ENCODE measurements at regions not wholly inside any gene's neighbourhood (a gene's known extent, or its start where the extent isn't known, plus 50 kb on each side); places are given as distances from the start of the nearest gene placed in this dataset.
A peak's percentile ranks its signal among the peaks of the same experiment; 100 is the strongest.
"Not testable (repeated sequence)": the region's sequence is repeated elsewhere in the genome, so short reads cannot be mapped to it uniquely, and the experiment has no call there.

DNA sequence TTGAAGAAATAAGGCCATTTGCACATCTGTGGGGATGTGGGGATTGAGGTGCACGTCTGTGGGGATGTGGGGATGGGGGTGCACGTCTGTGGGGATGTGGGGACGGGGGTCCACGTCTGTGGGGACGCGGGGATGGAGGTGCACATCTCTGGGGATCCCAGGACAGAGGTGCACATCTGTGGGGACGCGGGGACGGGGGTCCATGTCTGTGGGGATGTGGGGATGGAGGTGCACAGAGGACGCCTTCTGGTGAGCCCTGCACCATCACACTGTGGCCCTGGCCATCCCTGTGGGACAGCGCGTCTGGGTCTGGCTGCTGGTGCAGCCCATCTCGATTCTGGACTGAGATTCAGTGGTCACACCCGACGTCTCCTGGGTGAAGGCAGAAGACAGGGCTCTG lies 161.4 kb downstream of the LAT start:
- 93 to 95% methylated on average over 15 of the region's 15 CpGs for WGBS, 2 donors
- Histone ChIP-seq H3K4me1 (peaks cover 0 to 2% (median 0%) of the 10 kb centered on the region in 4 donors), H3K27ac (no peak overlapping the region), H3K4me3 (no peak overlapping the region), H3K36me3 (no peaks in the 10 kb centered on the region), H3K9me3 (no peaks in the 10 kb centered on the region), H3K27me3 (no peaks in the 10 kb centered on the region)
- TF ChIP-seq POLR2AphosphoS5 (IDR thresholded peaks at IDR 0.05) (no peak), EP300 (IDR thresholded peaks at IDR 0.05) (no peak), POLR2A (IDR thresholded peaks at IDR 0.05) (no peak)
- TF ChIP-seq, protein P1, sequence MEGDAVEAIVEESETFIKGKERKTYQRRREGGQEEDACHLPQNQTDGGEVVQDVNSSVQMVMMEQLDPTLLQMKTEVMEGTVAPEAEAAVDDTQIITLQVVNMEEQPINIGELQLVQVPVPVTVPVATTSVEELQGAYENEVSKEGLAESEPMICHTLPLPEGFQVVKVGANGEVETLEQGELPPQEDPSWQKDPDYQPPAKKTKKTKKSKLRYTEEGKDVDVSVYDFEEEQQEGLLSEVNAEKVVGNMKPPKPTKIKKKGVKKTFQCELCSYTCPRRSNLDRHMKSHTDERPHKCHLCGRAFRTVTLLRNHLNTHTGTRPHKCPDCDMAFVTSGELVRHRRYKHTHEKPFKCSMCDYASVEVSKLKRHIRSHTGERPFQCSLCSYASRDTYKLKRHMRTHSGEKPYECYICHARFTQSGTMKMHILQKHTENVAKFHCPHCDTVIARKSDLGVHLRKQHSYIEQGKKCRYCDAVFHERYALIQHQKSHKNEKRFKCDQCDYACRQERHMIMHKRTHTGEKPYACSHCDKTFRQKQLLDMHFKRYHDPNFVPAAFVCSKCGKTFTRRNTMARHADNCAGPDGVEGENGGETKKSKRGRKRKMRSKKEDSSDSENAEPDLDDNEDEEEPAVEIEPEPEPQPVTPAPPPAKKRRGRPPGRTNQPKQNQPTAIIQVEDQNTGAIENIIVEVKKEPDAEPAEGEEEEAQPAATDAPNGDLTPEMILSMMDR (IDR thresholded peaks at IDR 0.05) = no peak
- peak; percentile 51 for DNase-seq
- intact Hi-C loops (cut with DNase I) = no loop called here

- H3K4me1 ChIP-seq; H3K9me3 ChIP-seq; intact Hi-C loops (cut with DNase I); H3K4me3 ChIP-seq; H3K27me3 ChIP-seq; H3K36me3 ChIP-seq; H3K27ac ChIP-seq: not testable (repeated sequence)
- peak; percentile 41 for DNase-seq
- WGBS, 2 donors = 90 to 97% methylated on average over 15 of the region's 15 CpGs
Observed at GRCh38 chr16:29145486-29146225, 160.8 kb downstream of the LAT start.

GRCh38 chr16:29145086-29145485 lies 160.2 kb downstream of the LAT start:
- H3K27ac ChIP-seq; H3K4me3 ChIP-seq; H3K9me3 ChIP-seq; H3K36me3 ChIP-seq; H3K4me1 ChIP-seq; intact Hi-C loops (cut with DNase I); H3K27me3 ChIP-seq: not testable (repeated sequence)
- DNase-seq = peak; percentile 30
- whole genome bisulfite sequencing, 2 donors = 96 to 97% methylated on average over 12 of the region's 12 CpGs

- H3K36me3 ChIP-seq; H3K27ac ChIP-seq; H3K4me3 ChIP-seq; H3K9me3 ChIP-seq; H3K27me3 ChIP-seq; H3K4me1 ChIP-seq; intact Hi-C loops (cut with DNase I): not testable (repeated sequence)
- WGBS, 2 donors = 86 to 96% methylated on average over 15 of the region's 15 CpGs
- peak; percentile 54 for DNase-seq
Observed at GRCh38 chr16:29144669-29145062, 159.8 kb downstream of the LAT start.

DNA sequence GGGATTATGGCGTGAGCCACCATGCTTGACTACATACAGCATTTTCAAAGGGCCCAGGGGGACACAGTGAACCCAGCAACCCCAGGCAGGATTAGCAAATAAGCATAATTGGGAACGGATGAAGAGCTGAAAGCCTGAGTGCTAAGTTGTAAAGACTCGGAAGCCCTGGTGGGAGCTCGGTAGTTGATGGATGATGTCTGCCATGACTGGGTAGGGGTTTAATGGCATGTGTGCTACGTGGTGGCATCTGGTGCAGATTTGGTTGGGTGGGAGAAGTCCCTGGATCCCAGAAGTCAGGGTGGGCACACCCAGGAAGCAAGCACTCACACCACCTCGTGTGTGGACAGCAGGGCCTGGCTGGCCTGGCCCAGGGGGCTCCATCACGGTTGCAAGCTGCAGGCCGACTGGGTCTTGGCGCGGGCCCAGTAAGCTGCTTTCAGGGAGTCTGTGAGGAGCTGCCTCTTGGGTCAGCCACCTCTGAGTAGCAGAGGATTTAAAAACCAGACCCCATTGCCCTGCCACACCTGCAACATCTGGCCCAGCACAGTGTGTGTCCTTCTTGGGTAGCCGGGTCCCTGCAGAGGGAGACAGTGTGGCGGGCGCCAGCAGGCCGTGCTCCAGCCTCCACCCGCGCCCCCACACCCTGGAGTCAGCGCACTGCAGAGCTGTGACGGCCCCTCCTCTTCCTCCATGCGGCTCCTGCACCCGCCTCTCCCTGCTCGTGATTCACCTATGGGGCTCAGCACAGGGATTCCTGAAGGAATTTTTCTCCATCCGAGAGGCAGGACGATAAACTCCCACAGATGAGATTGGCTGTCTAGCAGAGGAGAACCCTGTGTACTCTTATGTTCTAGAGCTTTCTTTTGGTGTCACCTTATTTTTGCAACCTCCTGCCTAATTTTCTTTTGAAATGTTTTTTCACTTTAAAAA lies 159.2 kb downstream of the LAT start:
- H3K27me3 ChIP-seq; H3K36me3 ChIP-seq; intact Hi-C loops (cut with DNase I); H3K27ac ChIP-seq; H3K4me3 ChIP-seq; H3K9me3 ChIP-seq: not testable (repeated sequence)
- DNase-seq = peak; percentile 64
- 89 to 90% methylated on average over 21 to 22 of the region's 23 CpGs for WGBS, 2 donors
- peaks cover 0 to 10% (median 4%) of the 10 kb centered on the region in 4 donors for H3K4me1 ChIP-seq

DNA sequence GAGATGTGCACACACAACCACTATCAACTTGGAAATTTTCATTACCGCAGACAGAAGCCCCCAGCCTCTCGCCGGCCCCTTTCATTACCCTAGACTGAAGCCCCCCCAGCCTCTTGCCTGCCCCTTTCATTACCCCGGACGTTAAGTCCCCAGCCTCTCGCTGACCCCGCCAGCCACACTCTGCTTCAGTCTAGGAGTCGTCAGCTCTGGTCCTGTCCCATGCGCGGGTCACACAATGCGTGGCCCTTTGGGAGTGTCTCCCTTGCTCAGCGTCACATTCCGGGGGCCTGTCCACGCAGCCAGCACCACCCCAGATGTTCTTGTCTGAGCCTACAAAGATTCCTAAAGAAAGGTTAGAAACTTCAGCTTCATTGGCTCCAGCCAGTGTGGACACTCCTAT lies 157.7 kb downstream of the LAT start:
- H3K27ac ChIP-seq; H3K27me3 ChIP-seq; intact Hi-C loops (cut with DNase I); H3K4me3 ChIP-seq; H3K9me3 ChIP-seq; H3K36me3 ChIP-seq: not testable (repeated sequence)
- peaks cover 0 to 20% (median 10%) of the 10 kb centered on the region in 4 donors for H3K4me1 ChIP-seq
- DNase-seq = peak; percentile 57
- WGBS, 2 donors = 87 to 92% methylated on average over 14 of the region's 14 CpGs

GRCh38 chr16:29141586-29142324 lies 156.9 kb downstream of the LAT start:
- DNase-seq = peak; percentile 38
- Histone ChIP-seq H3K36me3 (no peaks in the 10 kb centered on the region), H3K27ac (peak overlapping the region in 2 of 4 donors; percentile 41 to 52), H3K4me1 (peaks cover 0 to 20% (median 10%) of the 10 kb centered on the region in 4 donors), H3K9me3 (no peaks in the 10 kb centered on the region), H3K27me3 (no peaks in the 10 kb centered on the region), H3K4me3 (no peak overlapping the region)
- TF ChIP-seq EP300 (IDR thresholded peaks at IDR 0.05) = no peak
- TF ChIP-seq POLR2AphosphoS5 (IDR thresholded peaks at IDR 0.05) = no peak
- TF ChIP-seq POLR2A (IDR thresholded peaks at IDR 0.05) = no peak
- TF ChIP-seq, protein P1 (IDR thresholded peaks at IDR 0.05) = no peak
- WGBS, 2 donors = 87 to 93% methylated on average over 35 of the region's 35 CpGs
- intact Hi-C loops (cut with DNase I) = no loop called here

GRCh38 chr16:29141121-29141520 lies 156.3 kb downstream of the LAT start:
- H3K27me3 ChIP-seq; H3K9me3 ChIP-seq; H3K4me3 ChIP-seq; H3K36me3 ChIP-seq; intact Hi-C loops (cut with DNase I): not testable (repeated sequence)
- peak overlapping the region in 2 of 4 donors; percentile 41 to 52 for H3K27ac ChIP-seq
- peak; percentile 33 for DNase-seq
- 91 to 93% methylated on average over 12 of the region's 12 CpGs for WGBS, 2 donors
- H3K4me1 ChIP-seq = peaks cover 0 to 20% (median 10%) of the 10 kb centered on the region in 4 donors

All from sigmoid colon (tissue), 6 donors.